ENCODE measurements at regions not wholly inside any gene's neighbourhood (a gene's known extent, or its start where the extent isn't known, plus 50 kb on each side); places are given as distances from the start of the nearest gene placed in this dataset.

- no peak for DNase-seq (ENCODE audit: low read depth)
Measured at GRCh38 chr12:76707772-76708171, 56.1 kb upstream of the ZDHHC17 start.

DNA sequence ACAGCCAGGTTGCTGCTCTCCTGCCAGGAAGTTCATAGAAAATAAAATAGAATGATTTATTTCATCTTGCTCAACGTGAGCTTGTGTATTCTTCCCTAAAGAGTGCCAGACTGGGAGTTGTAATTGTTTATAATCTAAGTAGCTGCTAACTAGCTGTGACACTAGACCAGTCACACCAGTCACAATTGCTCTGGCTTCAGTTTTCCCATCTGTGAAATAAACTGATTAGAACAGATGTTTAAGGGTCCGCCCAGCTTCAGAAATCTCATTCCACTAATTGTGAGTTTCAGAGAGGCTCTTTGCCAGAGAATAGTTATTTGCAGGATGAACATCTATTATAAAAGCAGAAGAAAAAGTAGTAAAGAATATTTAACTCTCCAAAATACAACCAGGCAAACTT is 55.6 kb upstream of the ZDHHC17 start:
- no peak for DNase-seq (ENCODE audit: low read depth)

GRCh38 chr12:76711241-76711640 is 52.7 kb upstream of the ZDHHC17 start:
- no peak for DNase-seq (ENCODE audit: low read depth)

- no peak for DNase-seq (ENCODE audit: low read depth)
Measured at GRCh38 chr12:76713130-76713529, 50.8 kb upstream of the ZDHHC17 start.

GRCh38 chr12:76713986-76714385 is 49.9 kb upstream of the ZDHHC17 start:
- DNase-seq (ENCODE audit: low read depth) = no peak
